Neutrophil (primary cell): ENCODE measurements at regions not wholly inside any gene's neighbourhood (a gene's known extent, or its start where the extent isn't known, plus 50 kb on each side); places are given as distances from the start of the nearest gene placed in this dataset.

Experiments
- H3K27ac ChIP-seq: fragments of 200-600 bp; sonication (generic); 2 replicates; pipeline ENCODE4 v1.5.1; 2016; ENCODE audit warnings: mild to moderate bottlenecking, moderate library complexity
- H3K27me3 ChIP-seq: fragments of 200-600 bp; sonication (generic); 2 replicates; pipeline ENCODE4 v1.6.0; 2016; ENCODE audit warnings: mild to moderate bottlenecking
- H3K36me3 ChIP-seq: fragments of 200-600 bp; sonication (generic); 2 replicates; pipeline ENCODE4 v1.5.1; 2017
- H3K4me1 ChIP-seq, 2 experiments: fragments of 200-600 bp in 1 of 2; sonication (generic) in 1 of 2; 1 replicate in 1 of 2; 2 replicates in 1 of 2; pipeline versions ENCODE4 v1.5.1 to v1.6.1; 2013 to 2016; ENCODE audit warnings: low read depth in 1 of 2, low read length in 1 of 2, mild to moderate bottlenecking in 1 of 2, moderate library complexity in 1 of 2; ENCODE audit not compliant: control insufficient read depth in 1 of 2, insufficient read depth in 1 of 2
- H3K4me3 ChIP-seq, 2 experiments: fragments of 200-600 bp in 1 of 2; sonication (generic) in 1 of 2; 1 replicate in 1 of 2; 2 replicates in 1 of 2; pipeline ENCODE4 v1.5.1; 2013 to 2016; ENCODE audit warnings: low read depth in 1 of 2, low read length in 1 of 2, mild to moderate bottlenecking in 1 of 2, moderate library complexity in 1 of 2
- H3K9me3 ChIP-seq: fragments of 200-600 bp; sonication (generic); 2 replicates; pipeline ENCODE4 v1.5.1; 2016
- CTCF ChIP-seq: fragments of 200-600 bp; sonication (generic); IDR thresholded peaks from 2 replicates; pipeline ENCODE4 v1.5.1; 2016; ENCODE audit warnings: antibody characterized with exemption

GRCh38 chr12:107597695-107598410, 87.7 kb upstream of the PWP1 start:
- H3K36me3 ChIP-seq = no peaks in the 10 kb centered on the region
- H3K27me3 ChIP-seq = no peaks in the 10 kb centered on the region
- H3K27ac ChIP-seq = peak overlapping the region; percentile 59
- peak overlapping the region in 1 of 2 experiments; percentile 6 for H3K4me3 ChIP-seq
- H3K4me1 ChIP-seq = peaks cover 28 to 46% of the 10 kb centered on the region in 2 experiments
- no peak for TF ChIP-seq CTCF
- H3K9me3 ChIP-seq = no peaks in the 10 kb centered on the region

- peaks cover 28 to 46% of the 10 kb centered on the region in 2 experiments for H3K4me1 ChIP-seq
- H3K27ac ChIP-seq = peak overlapping the region; percentile 59
- H3K27me3 ChIP-seq = no peaks in the 10 kb centered on the region
- H3K36me3 ChIP-seq = no peaks in the 10 kb centered on the region
- no peak overlapping the region for H3K4me3 ChIP-seq
- no peaks in the 10 kb centered on the region for H3K9me3 ChIP-seq
- no peak for TF ChIP-seq CTCF
These were observed 86.7 kb upstream of the PWP1 start for GRCh38 chr12:107598906-107599305.

- Histone ChIP-seq H3K36me3 (no peaks in the 10 kb centered on the region), H3K9me3 (no peaks in the 10 kb centered on the region), H3K4me1 (peaks cover 28 to 46% of the 10 kb centered on the region in 2 experiments), H3K4me3 (no peak overlapping the region), H3K27me3 (no peaks in the 10 kb centered on the region), H3K27ac (no peak overlapping the region)
- no peak for TF ChIP-seq CTCF
These were observed 84.9 kb upstream of the PWP1 start for GRCh38 chr12:107600581-107601144.

- Histone ChIP-seq H3K36me3 (no peaks in the 10 kb centered on the region), H3K9me3 (no peaks in the 10 kb centered on the region), H3K4me1 (peaks cover 28 to 37% of the 10 kb centered on the region in 2 experiments), H3K27ac (no peak overlapping the region), H3K4me3 (no peak overlapping the region), H3K27me3 (no peaks in the 10 kb centered on the region)
- TF ChIP-seq CTCF = no peak
These were observed 83.2 kb upstream of the PWP1 start for GRCh38 chr12:107602446-107602845.

DNA sequence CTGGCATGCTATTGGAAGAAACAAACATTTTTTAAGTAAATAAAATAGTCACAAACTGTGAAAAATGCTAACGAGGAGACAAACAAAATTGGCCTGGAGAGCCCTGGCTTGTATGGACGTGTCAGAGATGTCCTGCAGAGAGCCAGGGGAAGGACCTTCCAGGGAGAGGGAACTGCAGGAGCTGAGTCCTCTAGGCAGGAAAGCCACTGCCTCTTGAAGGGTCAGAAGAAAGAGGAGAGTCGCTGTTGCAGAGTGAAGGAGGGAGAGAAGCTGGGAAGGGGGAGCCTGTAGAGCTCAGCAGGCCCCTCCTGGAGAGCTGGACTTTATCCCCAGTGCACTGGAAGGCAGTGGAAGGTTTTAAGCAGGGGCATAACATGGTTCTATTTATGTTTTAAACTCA, 80.3 kb upstream of the PWP1 start:
- Histone ChIP-seq H3K9me3 (no peaks in the 10 kb centered on the region), H3K27ac (no peak overlapping the region), H3K4me3 (no peak overlapping the region), H3K36me3 (no peaks in the 10 kb centered on the region), H3K27me3 (no peaks in the 10 kb centered on the region), H3K4me1 (peaks cover 3 to 9% of the 10 kb centered on the region in 2 experiments)
- no peak for TF ChIP-seq CTCF
